Osteocyte (in vitro differentiated cells): ENCODE measurements at regions not wholly inside any gene's neighbourhood (a gene's known extent, or its start where the extent isn't known, plus 50 kb on each side); places are given as distances from the start of the nearest gene placed in this dataset.

Experiments
- DNase-seq: peaks from one replicate; pipeline ENCODE4 v3.0.0; 2021; ENCODE audit warnings: mixed read lengths; ENCODE audit not compliant: unreplicated experiment; ENCODE audit errors: extremely low spot score
- H3K27ac Mint-ChIP-seq: one replicate; pipeline ENCODE4 v1.8.0; 2021; ENCODE audit warnings: mild to moderate bottlenecking, mixed read lengths; ENCODE audit not compliant: unreplicated experiment
- H3K27me3 Mint-ChIP-seq: one replicate; pipeline ENCODE4 v1.8.0; 2021; ENCODE audit warnings: mixed read lengths; ENCODE audit not compliant: unreplicated experiment
- H3K36me3 Mint-ChIP-seq: one replicate; pipeline ENCODE4 v1.8.0; 2021; ENCODE audit warnings: mixed read lengths; ENCODE audit not compliant: unreplicated experiment
- H3K4me1 Mint-ChIP-seq: one replicate; pipeline ENCODE4 v1.8.0; 2021; ENCODE audit warnings: mixed read lengths; ENCODE audit not compliant: unreplicated experiment
- H3K4me3 Mint-ChIP-seq: one replicate; pipeline ENCODE4 v1.8.0; 2021; ENCODE audit warnings: mild to moderate bottlenecking, moderate library complexity, mixed read lengths; ENCODE audit not compliant: unreplicated experiment
- H3K9me3 Mint-ChIP-seq: one replicate; pipeline ENCODE4 v1.8.0; 2021; ENCODE audit warnings: mixed read lengths; ENCODE audit not compliant: unreplicated experiment
- CTCF ChIP-seq: fragments of 200-600 bp; sonication (generic); IDR thresholded peaks from 2 replicates; pipeline ENCODE4 v1.5.0; 2021; ENCODE audit warnings: antibody characterized with exemption, mild to moderate bottlenecking, moderate library complexity

- Mint-ChIP-seq H3K36me3 (peaks cover 3% of the 10 kb centered on the region), H3K9me3 (peaks cover 4% of the 10 kb centered on the region), H3K27me3 (no peaks in the 10 kb centered on the region), H3K4me3 (no peak overlapping the region), H3K4me1 (peaks cover 2% of the 10 kb centered on the region), H3K27ac (no peak overlapping the region)
- no peak for TF ChIP-seq CTCF
- no peak for DNase-seq
Measured at GRCh38 chr1:69491416-69491815, 76.3 kb upstream of the LRRC7 start.

DNA sequence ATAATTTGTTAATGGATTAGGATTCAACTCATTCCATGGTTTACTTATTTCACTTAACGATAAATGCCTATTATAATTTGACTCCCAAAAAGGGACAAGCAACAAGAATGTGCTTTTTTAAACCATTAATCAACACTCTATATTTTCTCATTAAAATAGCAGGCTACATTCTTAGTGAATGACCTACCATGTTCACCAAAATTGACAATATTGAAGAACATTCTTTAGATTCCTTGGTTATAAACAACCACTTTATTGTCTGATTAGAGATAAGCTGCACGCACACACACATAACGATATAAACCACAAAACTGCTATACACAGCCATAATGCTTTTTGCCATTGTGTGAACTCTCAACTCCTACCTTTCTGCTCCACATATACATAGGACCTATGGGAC, 75.4 kb upstream of the LRRC7 start:
- Mint-ChIP-seq H3K27me3 (no peaks in the 10 kb centered on the region), H3K27ac (no peak overlapping the region), H3K4me1 (peaks cover 2% of the 10 kb centered on the region), H3K9me3 (peaks cover 4% of the 10 kb centered on the region), H3K4me3 (no peak overlapping the region), H3K36me3 (peaks cover 3% of the 10 kb centered on the region)
- no peak for TF ChIP-seq CTCF
- no peak for DNase-seq

DNA sequence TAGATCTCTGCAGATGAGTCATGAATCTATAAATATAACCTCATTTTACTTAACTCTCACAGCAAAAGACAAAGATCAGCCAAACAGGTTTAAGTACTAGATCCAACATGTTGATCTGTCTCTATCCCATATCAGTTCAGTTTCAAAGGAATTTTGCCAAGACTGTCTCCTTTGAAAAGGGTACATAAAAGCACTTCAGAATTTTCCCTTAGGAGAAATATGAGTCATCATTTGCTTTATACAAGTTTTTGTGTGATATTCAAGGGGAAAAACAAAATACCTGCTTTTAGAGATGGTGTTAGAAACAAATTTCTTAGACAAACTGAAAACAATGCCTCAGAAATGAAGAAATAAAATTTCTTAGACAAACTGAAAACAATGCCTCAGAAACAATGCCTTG, 73.5 kb upstream of the LRRC7 start:
- no peaks in the 10 kb centered on the region for H3K36me3 Mint-ChIP-seq
- H3K4me3 Mint-ChIP-seq = no peak overlapping the region
- H3K27ac Mint-ChIP-seq = no peak overlapping the region
- H3K9me3 Mint-ChIP-seq = no peaks in the 10 kb centered on the region
- H3K27me3 Mint-ChIP-seq = no peaks in the 10 kb centered on the region
- no peak for TF ChIP-seq CTCF
- DNase-seq = no peak
- peaks cover 2% of the 10 kb centered on the region for H3K4me1 Mint-ChIP-seq

DNA sequence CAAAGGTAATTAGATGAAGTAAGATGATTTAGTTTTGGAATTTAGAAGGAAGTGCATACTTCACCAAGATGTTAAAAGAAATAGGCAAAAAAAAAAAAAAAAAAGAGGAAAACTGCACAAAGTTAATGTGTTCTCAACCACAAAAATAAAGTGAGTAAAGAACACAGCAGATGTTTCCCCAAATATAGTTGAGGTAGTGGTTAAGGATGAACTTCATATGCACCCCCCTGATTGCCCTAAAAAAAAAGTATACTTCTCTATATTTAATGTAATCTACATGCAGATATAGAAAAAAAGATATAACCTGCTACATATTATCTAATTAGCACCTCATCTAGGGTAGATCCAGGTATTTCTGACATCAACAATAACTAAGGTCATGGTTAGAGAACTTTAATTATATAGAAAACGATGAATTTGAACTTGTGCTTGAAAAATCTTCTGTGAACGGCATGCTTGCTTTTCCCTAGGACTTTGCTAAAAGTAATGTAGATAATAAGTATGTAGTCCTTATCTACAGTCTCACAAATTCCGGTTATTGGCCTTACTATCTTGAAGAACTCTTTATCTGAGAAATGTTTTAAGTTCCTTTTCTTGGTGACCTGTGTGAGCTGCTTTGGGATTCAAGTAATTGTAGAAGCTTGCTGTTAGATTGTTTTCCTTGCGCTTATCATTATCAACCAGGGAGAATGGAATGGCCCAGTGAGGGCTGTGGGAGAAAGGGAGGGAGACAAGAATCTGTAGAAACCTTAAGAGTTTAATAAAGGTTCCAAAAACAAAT, 70.1 kb upstream of the LRRC7 start:
- Mint-ChIP-seq H3K27me3 (no peaks in the 10 kb centered on the region), H3K27ac (no peak overlapping the region), H3K4me1 (peaks cover 2% of the 10 kb centered on the region), H3K9me3 (no peaks in the 10 kb centered on the region), H3K4me3 (no peak overlapping the region), H3K36me3 (no peaks in the 10 kb centered on the region)
- TF ChIP-seq CTCF = no peak
- DNase-seq = no peak

DNA sequence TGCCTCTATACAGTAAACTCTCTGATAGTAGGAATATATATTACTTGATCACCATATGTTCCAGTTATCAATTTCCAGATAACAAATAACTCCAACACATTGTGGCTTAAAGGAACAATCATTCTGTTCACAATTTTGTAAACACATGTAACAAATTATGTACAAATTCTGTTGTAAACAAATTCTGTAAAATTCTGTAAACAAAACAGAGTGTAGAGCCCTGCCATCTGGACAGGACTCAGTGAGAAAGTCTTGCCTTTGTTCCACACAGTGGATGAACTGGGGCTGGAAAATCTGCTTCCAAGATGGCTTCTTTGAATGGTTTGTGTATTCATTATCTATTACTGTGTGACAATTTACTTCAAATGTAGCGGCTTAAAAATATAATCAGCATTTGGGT, 69.0 kb upstream of the LRRC7 start:
- Mint-ChIP-seq H3K4me3 (no peak overlapping the region), H3K27me3 (no peaks in the 10 kb centered on the region), H3K4me1 (peaks cover 2% of the 10 kb centered on the region), H3K36me3 (no peaks in the 10 kb centered on the region), H3K27ac (no peak overlapping the region), H3K9me3 (no peaks in the 10 kb centered on the region)
- DNase-seq = no peak
- TF ChIP-seq CTCF = no peak
